ENCODE measurements at regions not wholly inside any gene's neighbourhood (a gene's known extent, or its start where the extent isn't known, plus 50 kb on each side); places are given as distances from the start of the nearest gene placed in this dataset.

DNA sequence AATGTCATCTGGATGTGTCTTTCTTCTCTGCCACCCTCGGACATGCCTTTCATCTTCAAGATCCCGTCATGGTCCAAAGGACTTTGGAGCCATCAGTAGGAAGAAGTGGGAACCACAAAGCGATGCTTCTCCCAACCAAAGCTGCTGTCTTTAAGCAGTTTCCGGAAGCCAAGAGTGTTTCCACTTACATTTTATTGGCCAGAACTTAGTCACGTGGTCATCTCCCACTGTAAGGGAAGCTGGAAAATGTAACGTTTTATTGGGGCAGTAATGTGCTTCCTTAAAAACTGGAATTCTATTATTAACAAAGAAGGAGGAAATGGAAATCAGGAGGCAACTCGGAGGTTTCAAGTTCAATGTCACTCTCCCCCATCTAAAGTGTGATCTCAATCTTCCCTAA lies 170.8 kb downstream of the ATG4C start:
- TF ChIP-seq CTCF (optimal IDR thresholded peaks at IDR 0.05 in 1 of 3, IDR thresholded peaks at IDR 0.05 in 1 of 3, conservative IDR thresholded peaks at IDR 0.05 in 1 of 3; ENCODE audit: extremely low read depth in 1 of 3, insufficient read depth in 2 of 3, low read length in 3 of 3) (no peak), EZH2 (IDR thresholded peaks at IDR 0.05; ENCODE audit: low read length) (no peak)
- H3K27me3 ChIP-seq (ENCODE audit: control insufficient read depth, extremely low read depth, insufficient read depth, low read length), result peaks cover 8% of the 10 kb centered on the region

DNA sequence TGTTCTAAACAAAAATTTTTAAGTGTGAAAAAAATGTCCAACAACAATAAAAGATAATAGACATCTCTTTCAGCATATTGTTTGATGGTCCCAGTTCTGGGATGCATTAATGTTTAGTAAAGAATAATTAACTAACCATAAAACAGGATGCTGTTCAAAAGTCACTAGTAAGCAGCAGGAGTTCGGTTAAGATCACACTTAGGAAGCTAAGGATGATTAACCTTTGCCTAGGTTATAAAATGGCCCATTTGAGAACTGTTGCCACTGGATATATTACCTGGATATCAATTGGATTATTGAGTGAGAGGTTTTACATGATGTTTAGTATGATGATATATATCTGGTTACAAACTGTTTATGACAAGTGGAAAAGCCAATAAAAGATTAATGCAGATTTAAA lies 171.7 kb downstream of the ATG4C start:
- no peak overlapping the region for H3K9ac ChIP-seq (ENCODE audit: control insufficient read depth, extremely low read depth, insufficient read depth, low read length)
- H3K4me2 ChIP-seq (ENCODE audit: control insufficient read depth, extremely low read depth, insufficient read depth, low read depth, low read length), result no peak overlapping the region
- H3K27me3 ChIP-seq (ENCODE audit: control insufficient read depth, extremely low read depth, insufficient read depth, low read length), result peaks cover 8% of the 10 kb centered on the region
- no peak for TF ChIP-seq CTCF (optimal IDR thresholded peaks at IDR 0.05 in 1 of 3, IDR thresholded peaks at IDR 0.05 in 1 of 3, conservative IDR thresholded peaks at IDR 0.05 in 1 of 3; ENCODE audit: extremely low read depth in 1 of 3, insufficient read depth in 2 of 3, low read length in 3 of 3)
- TF ChIP-seq EZH2 (IDR thresholded peaks at IDR 0.05; ENCODE audit: low read length), result no peak
- H3K36me3 ChIP-seq (ENCODE audit: control insufficient read depth in 2 of 2, extremely low read depth in 1 of 2, insufficient read depth in 2 of 2, low read length in 2 of 2), result no peaks in the 10 kb centered on the region
- dilution Hi-C loops (cut with MboI; ENCODE audit: extremely low pct_ligation_motif_present, low sequenced_read_pairs), result no loop called here
- H3K79me2 ChIP-seq (ENCODE audit: control insufficient read depth, insufficient read depth, low read length), result no peaks in the 10 kb centered on the region
- no peaks in the 10 kb centered on the region for H3K4me1 ChIP-seq (ENCODE audit: control insufficient read depth, extremely low read depth, insufficient read depth, low read length)
- no peaks in the 10 kb centered on the region for H4K20me1 ChIP-seq (ENCODE audit: control insufficient read depth, extremely low read depth, insufficient read depth, low read length)
- no peaks in the 10 kb centered on the region for H3K9me3 ChIP-seq (ENCODE audit: control insufficient read depth, low read depth, low read length)
- H2AFZ ChIP-seq (ENCODE audit: control insufficient read depth, low read length), result no peak overlapping the region
- H3K4me3 ChIP-seq (ENCODE audit: control insufficient read depth in 2 of 3, extremely low read depth in 1 of 3, insufficient read depth in 2 of 3, low read depth in 1 of 3, low read length in 3 of 3), result no peak overlapping the region
- DNase-seq (ENCODE audit: low read depth, low spot score) (no peak), FAIRE-seq (no peak)
- H3K9me1 ChIP-seq (ENCODE audit: control insufficient read depth, extremely low read depth, insufficient read depth, low read length), result no peaks in the 10 kb centered on the region
- no peak overlapping the region for H3K27ac ChIP-seq (ENCODE audit: control insufficient read depth, insufficient read depth, low read length)

More for the DNA sequence above, 170.8 kb downstream of the ATG4C start:
- FAIRE-seq (no peak), DNase-seq (ENCODE audit: low read depth, low spot score) (no peak)
- Histone ChIP-seq H2AFZ (ENCODE audit: control insufficient read depth, low read length) (no peak overlapping the region), H3K4me2 (ENCODE audit: control insufficient read depth, extremely low read depth, insufficient read depth, low read depth, low read length) (no peak overlapping the region), H3K79me2 (ENCODE audit: control insufficient read depth, insufficient read depth, low read length) (no peaks in the 10 kb centered on the region), H3K9me1 (ENCODE audit: control insufficient read depth, extremely low read depth, insufficient read depth, low read length) (no peaks in the 10 kb centered on the region), H3K9me3 (ENCODE audit: control insufficient read depth, low read depth, low read length) (no peaks in the 10 kb centered on the region), H3K9ac (ENCODE audit: control insufficient read depth, extremely low read depth, insufficient read depth, low read length) (no peak overlapping the region), H3K36me3 (ENCODE audit: control insufficient read depth in 2 of 2, extremely low read depth in 1 of 2, insufficient read depth in 2 of 2, low read length in 2 of 2) (no peaks in the 10 kb centered on the region), H4K20me1 (ENCODE audit: control insufficient read depth, extremely low read depth, insufficient read depth, low read length) (no peaks in the 10 kb centered on the region), H3K4me3 (ENCODE audit: control insufficient read depth in 2 of 3, extremely low read depth in 1 of 3, insufficient read depth in 2 of 3, low read depth in 1 of 3, low read length in 3 of 3) (no peak overlapping the region), H3K4me1 (ENCODE audit: control insufficient read depth, extremely low read depth, insufficient read depth, low read length) (no peaks in the 10 kb centered on the region), H3K27ac (ENCODE audit: control insufficient read depth, insufficient read depth, low read length) (no peak overlapping the region)
- dilution Hi-C loops (cut with MboI; ENCODE audit: extremely low pct_ligation_motif_present, low sequenced_read_pairs), result no loop called here

Measured in keratinocyte (primary cell).